ENCODE measurements at regions not wholly inside any gene's neighbourhood (a gene's known extent, or its start where the extent isn't known, plus 50 kb on each side); places are given as distances from the start of the nearest gene placed in this dataset.

GRCh38 chr7:25711940-25712339 lies 440.1 kb upstream of the NFE2L3 start:
- H3K4me3 ChIP-seq (ENCODE audit: low read length) = no peak overlapping the region

GRCh38 chr7:25712500-25712899 lies 439.5 kb upstream of the NFE2L3 start:
- H3K4me2 ChIP-seq (ENCODE audit: low read length) = no peak overlapping the region
- H3F3A ChIP-seq (ENCODE audit: insufficient read depth, low read length, poor library complexity, severe bottlenecking) = no peaks in the 10 kb centered on the region
- no peaks in the 10 kb centered on the region for H3K36me3 ChIP-seq (ENCODE audit: insufficient read depth, low read length)
- H3K9me2 ChIP-seq (ENCODE audit: insufficient read depth, low read length) = no peaks in the 10 kb centered on the region
- H3K27me3 ChIP-seq (ENCODE audit: insufficient read depth, low read depth, low read length) = no peaks in the 10 kb centered on the region
- H3K9ac ChIP-seq (ENCODE audit: low read length) = no peak overlapping the region
- H3K79me2 ChIP-seq (replicated peaks; ENCODE audit: insufficient read depth, low read length) = no peaks in the 10 kb centered on the region
- H3K9me3 ChIP-seq (ENCODE audit: low read length) = no peaks in the 10 kb centered on the region
- no peak overlapping the region for H3K27ac ChIP-seq (ENCODE audit: low read length)
- no peaks in the 10 kb centered on the region for H4K20me1 ChIP-seq (ENCODE audit: insufficient read depth)
- no peak overlapping the region for H3K4me3 ChIP-seq (ENCODE audit: low read length)
- H2AFZ ChIP-seq (ENCODE audit: low read depth, low read length) = no peak overlapping the region
- TF ChIP-seq SMC3 (conservative IDR thresholded peaks at IDR 0.05; ENCODE audit: poor library complexity) (no peak), POLR2AphosphoS5 (IDR thresholded peaks at IDR 0.05) (no peak), EP300 (conservative IDR thresholded peaks at IDR 0.05; ENCODE audit: poor library complexity, severe bottlenecking) (no peak), CTCF (IDR thresholded peaks at IDR 0.05; ENCODE audit: poor library complexity, severe bottlenecking) (no peak), TAF1 (IDR thresholded peaks at IDR 0.05; ENCODE audit: low read depth) (no peak), REST (IDR thresholded peaks at IDR 0.05; ENCODE audit: borderline replicate concordance) (no peak), EZH2 (IDR thresholded peaks at IDR 0.05; ENCODE audit: borderline replicate concordance, insufficient read depth, low read length, poor library complexity, severe bottlenecking) (no peak)

More at GRCh38 chr7:25711940-25712339, 440.1 kb upstream of the NFE2L3 start:
- no peak overlapping the region for H3K9ac ChIP-seq (ENCODE audit: low read length)
- H3K27ac ChIP-seq (ENCODE audit: low read length) = no peak overlapping the region
- no peaks in the 10 kb centered on the region for H3K27me3 ChIP-seq (ENCODE audit: insufficient read depth, low read depth, low read length)
- H3K79me2 ChIP-seq (replicated peaks; ENCODE audit: insufficient read depth, low read length) = no peaks in the 10 kb centered on the region
- no peaks in the 10 kb centered on the region for H3K9me3 ChIP-seq (ENCODE audit: low read length)
- H3F3A ChIP-seq (ENCODE audit: insufficient read depth, low read length, poor library complexity, severe bottlenecking) = no peaks in the 10 kb centered on the region
- no peak overlapping the region for H3K4me2 ChIP-seq (ENCODE audit: low read length)
- no peak overlapping the region for H2AFZ ChIP-seq (ENCODE audit: low read depth, low read length)
- TF ChIP-seq MXI1 (conservative IDR thresholded peaks at IDR 0.05; ENCODE audit: poor library complexity, severe bottlenecking) (no peak), POLR2AphosphoS5 (IDR thresholded peaks at IDR 0.05) (no peak), SMC3 (conservative IDR thresholded peaks at IDR 0.05; ENCODE audit: poor library complexity) (no peak), CTCF (IDR thresholded peaks at IDR 0.05; ENCODE audit: poor library complexity, severe bottlenecking) (no peak), REST (IDR thresholded peaks at IDR 0.05; ENCODE audit: borderline replicate concordance) (no peak), RAD21 (conservative IDR thresholded peaks at IDR 0.05) (no peak), TAF1 (IDR thresholded peaks at IDR 0.05; ENCODE audit: low read depth) (no peak), EP300 (conservative IDR thresholded peaks at IDR 0.05; ENCODE audit: poor library complexity, severe bottlenecking) (no peak), EZH2 (IDR thresholded peaks at IDR 0.05; ENCODE audit: borderline replicate concordance, insufficient read depth, low read length, poor library complexity, severe bottlenecking) (no peak)
- no peaks in the 10 kb centered on the region for H4K20me1 ChIP-seq (ENCODE audit: insufficient read depth)
- H3K36me3 ChIP-seq (ENCODE audit: insufficient read depth, low read length) = no peaks in the 10 kb centered on the region
- no peaks in the 10 kb centered on the region for H3K9me2 ChIP-seq (ENCODE audit: insufficient read depth, low read length)

Data from neural cell (in vitro differentiated cells).